HG03196 (cell line): ENCODE measurements at regions not wholly inside any gene's neighbourhood (a gene's known extent, or its start where the extent isn't known, plus 50 kb on each side); places are given as distances from the start of the nearest gene placed in this dataset.

Source experiments
- ATAC-seq: cut with Tn5 transposase; IDR thresholded peaks from one replicate; pipeline ENCODE4 v1.9.1; 2021; ENCODE audit not compliant: unreplicated experiment

GRCh38 chr7:36088966-36089365 is 64.1 kb upstream of the EEPD1 start:
- ATAC-seq, result no peak

GRCh38 chr7:36090976-36091873 is 61.8 kb upstream of the EEPD1 start:
- ATAC-seq, result no peak

GRCh38 chr7:36091874-36092176 is 61.2 kb upstream of the EEPD1 start:
- no peak for ATAC-seq

GRCh38 chr7:36092221-36092771 is 60.8 kb upstream of the EEPD1 start:
- no peak for ATAC-seq

GRCh38 chr7:36096460-36097095 is 56.5 kb upstream of the EEPD1 start:
- no peak for ATAC-seq

GRCh38 chr7:36098096-36098495 is 55.0 kb upstream of the EEPD1 start:
- ATAC-seq, result no peak

- ATAC-seq, result no peak
Observed at GRCh38 chr7:36100226-36100625, 52.8 kb upstream of the EEPD1 start.

GRCh38 chr7:36100634-36101033 is 52.4 kb upstream of the EEPD1 start:
- no peak for ATAC-seq
